Esophagus muscularis mucosa (tissue), 3 donors: ENCODE measurements at regions not wholly inside any gene's neighbourhood (a gene's known extent, or its start where the extent isn't known, plus 50 kb on each side); places are given as distances from the start of the nearest gene placed in this dataset.

ENCODE experiments used
- EP300 ChIP-seq: sonication (generic); formaldehyde crosslinking; IDR thresholded peaks from one replicate; pipeline ENCODE4 v1.6.1; 2017; ENCODE audit warnings: antibody characterized with exemption
- TF ChIP-seq, protein P1 (sequence below), 3 experiments: fragments of 200-600 bp in 2 of 3; fragments of 450-650 bp in 1 of 3; sonication (generic) in 2 of 3; IDR thresholded peaks; one replicate each; pipeline ENCODE4 v1.5.1; 2017 to 2019; ENCODE audit warnings: antibody characterized with exemption in 3 of 3, mild to moderate bottlenecking in 2 of 3, moderate library complexity in 1 of 3

DNA sequence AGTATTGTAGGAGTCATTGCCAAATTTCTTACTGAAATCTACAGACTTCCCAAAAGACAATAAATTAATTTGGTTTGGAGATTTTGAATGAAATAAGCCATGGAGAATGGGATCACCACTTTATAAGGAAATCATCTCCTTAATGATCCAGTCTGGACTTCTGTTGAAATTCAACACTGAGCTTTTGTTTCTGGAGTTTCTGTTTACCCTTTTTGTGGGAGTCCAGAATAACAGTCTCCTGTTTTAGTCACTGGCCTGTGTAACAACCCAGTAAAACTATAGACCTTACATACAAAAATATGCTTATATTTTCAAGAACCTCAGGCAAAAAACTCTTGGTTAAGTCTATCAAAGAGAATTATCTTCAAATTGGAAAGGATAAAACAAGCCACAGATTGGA lies 321.7 kb upstream of the PLET1 start:
- TF ChIP-seq, protein P1, sequence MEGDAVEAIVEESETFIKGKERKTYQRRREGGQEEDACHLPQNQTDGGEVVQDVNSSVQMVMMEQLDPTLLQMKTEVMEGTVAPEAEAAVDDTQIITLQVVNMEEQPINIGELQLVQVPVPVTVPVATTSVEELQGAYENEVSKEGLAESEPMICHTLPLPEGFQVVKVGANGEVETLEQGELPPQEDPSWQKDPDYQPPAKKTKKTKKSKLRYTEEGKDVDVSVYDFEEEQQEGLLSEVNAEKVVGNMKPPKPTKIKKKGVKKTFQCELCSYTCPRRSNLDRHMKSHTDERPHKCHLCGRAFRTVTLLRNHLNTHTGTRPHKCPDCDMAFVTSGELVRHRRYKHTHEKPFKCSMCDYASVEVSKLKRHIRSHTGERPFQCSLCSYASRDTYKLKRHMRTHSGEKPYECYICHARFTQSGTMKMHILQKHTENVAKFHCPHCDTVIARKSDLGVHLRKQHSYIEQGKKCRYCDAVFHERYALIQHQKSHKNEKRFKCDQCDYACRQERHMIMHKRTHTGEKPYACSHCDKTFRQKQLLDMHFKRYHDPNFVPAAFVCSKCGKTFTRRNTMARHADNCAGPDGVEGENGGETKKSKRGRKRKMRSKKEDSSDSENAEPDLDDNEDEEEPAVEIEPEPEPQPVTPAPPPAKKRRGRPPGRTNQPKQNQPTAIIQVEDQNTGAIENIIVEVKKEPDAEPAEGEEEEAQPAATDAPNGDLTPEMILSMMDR (IDR thresholded peaks at IDR 0.05) = no peak
- TF ChIP-seq EP300 = no peak
